K562 (cell line): ENCODE measurements at regions not wholly inside any gene's neighbourhood (a gene's known extent, or its start where the extent isn't known, plus 50 kb on each side); places are given as distances from the start of the nearest gene placed in this dataset.

Experiments used
- ATAC-seq: fragments of 200-7000 bp; cut with Tn5 transposase; 3 replicates; pipeline ENCODE4 v1.9.1; 2020; ENCODE audit warnings: moderate library complexity
- BruUV-seq: library from RNA; stranded (reverse); fragments of 400-500 nt; replicated peaks from 2 replicates; lab custom pipeline; 2021; lab: Mats Ljungman, UMichigan
- CTCF ChIA-PET: fragments of 300-600 bp; formaldehyde crosslinking; extraction: SDS; loops from one replicate; lab custom pipeline; 2021; ENCODE audit warnings: low intra/inter-chr PET ratio; lab: Yijun Ruan, JAX
- POLR2A ChIA-PET: fragments of 300-600, 350-650 bp; sonication (Branson Sonifier 250); formaldehyde crosslinking; extraction: SDS; loops from one replicate; lab custom pipeline; 2021; ENCODE audit warnings: antibody characterized with exemption, inconsistent platforms; lab: Yijun Ruan, JAX
- DNase-seq, 4 experiments: peaks; one replicate each; pipeline versions ENCODE4 v3.0.0 to v3.0.0-alpha.2; 2011 to 2018; ENCODE audit warnings: low spot score in 3 of 4, mixed read lengths in 3 of 4; ENCODE audit errors: extremely low read depth in 1 of 4
- FAIRE-seq: peaks from 2 replicates; lab custom pipeline; 2011; peaks lifted over from hg19 to GRCh38; lab: Jason Lieb, UNC
- H2AFZ ChIP-seq: 2 replicates; pipeline ENCODE4 v1.6.0; 2011; ENCODE audit warnings: low read depth, low read length, control low read depth, inconsistent platforms
- H3K27ac ChIP-seq: fragments of 200-600 bp; 3 replicates; pipeline ENCODE4 v1.8.0; 2011; ENCODE audit warnings: low read depth, mild to moderate bottlenecking, control low read depth, inconsistent platforms, low read length, moderate library complexity, mixed read lengths; ENCODE audit errors: extremely low read depth
- H3K27me3 ChIP-seq, 2 experiments: fragments of 300-600 bp in 1 of 2; 2 replicates in 1 of 2; 3 replicates in 1 of 2; pipeline versions ENCODE4 v1.6.0 to v1.8.0; 2011; ENCODE audit warnings: inconsistent platforms in 2 of 2, low read length in 2 of 2, mild to moderate bottlenecking in 1 of 2, mixed read lengths in 1 of 2, moderate library complexity in 1 of 2; ENCODE audit not compliant: control insufficient read depth in 2 of 2, insufficient read depth in 2 of 2
- H3K36me3 ChIP-seq: fragments of 300-600 bp; 3 replicates; pipeline ENCODE4 v1.8.0; 2011; ENCODE audit warnings: mild to moderate bottlenecking, low read length, inconsistent platforms; ENCODE audit not compliant: control insufficient read depth, insufficient read depth
- H3K4me1 ChIP-seq, 2 experiments: fragments of 200-600 bp in 1 of 2; replicated peaks in 1 of 2; 2 replicates in 1 of 2; 3 replicates in 1 of 2; pipeline versions ENCODE4 v1.5.1 to v1.8.0; 2011; ENCODE audit warnings: inconsistent platforms in 2 of 2, low read length in 2 of 2, mild to moderate bottlenecking in 1 of 2, mixed read lengths in 1 of 2, moderate library complexity in 1 of 2; ENCODE audit not compliant: control insufficient read depth in 2 of 2, insufficient read depth in 2 of 2
- H3K4me2 ChIP-seq: 2 replicates; pipeline ENCODE4 v1.6.1; 2011; ENCODE audit warnings: low read length, control low read depth, inconsistent platforms, mixed read lengths; ENCODE audit not compliant: insufficient read depth
- H3K4me3 ChIP-seq: fragments of 200-600 bp; sonication (generic), shearing (Covaris generic); 2 replicates; pipeline ENCODE4 v1.5.1; 2016; ENCODE audit warnings: control low read depth, inconsistent platforms
- H3K79me2 ChIP-seq: fragments of 200-600 bp; 3 replicates; pipeline ENCODE4 v1.8.0; 2011; ENCODE audit warnings: low read length, inconsistent platforms; ENCODE audit not compliant: control insufficient read depth, insufficient read depth
- H3K9ac ChIP-seq, 2 experiments: 2 replicates each; pipeline versions ENCODE4 v1.6.0 to v1.6.1; 2011; ENCODE audit warnings: low read depth in 2 of 2, low read length in 2 of 2, control low read depth in 1 of 2, inconsistent platforms in 1 of 2, mild to moderate bottlenecking in 1 of 2, mixed read lengths in 1 of 2; ENCODE audit not compliant: insufficient read depth in 1 of 2
- H3K9me1 ChIP-seq: one replicate; pipeline ENCODE4 v1.6.0; 2011; ENCODE audit warnings: inconsistent platforms, mild to moderate bottlenecking, low read length, moderate library complexity; ENCODE audit not compliant: control insufficient read depth, insufficient read depth
- H3K9me3 ChIP-seq: replicated peaks from 2 replicates; pipeline ENCODE4 v1.5.1; 2011; ENCODE audit warnings: low read depth, low read length, inconsistent platforms; ENCODE audit not compliant: control insufficient read depth, insufficient read depth
- H4K20me1 ChIP-seq: replicated peaks from 2 replicates; pipeline ENCODE4 v1.6.1; 2011; ENCODE audit warnings: low read length, inconsistent platforms, mixed read lengths; ENCODE audit not compliant: control insufficient read depth, insufficient read depth
- DLX4 ChIP-seq: fragments of 250-450 bp; sonication (Bioruptor Pico); IDR thresholded peaks from 2 replicates; pipeline ENCODE4 v1.6.1; 2021; ENCODE audit warnings: mild to moderate bottlenecking
- NFXL1 ChIP-seq: fragments of 450-650 bp; formaldehyde crosslinking; IDR thresholded peaks from 2 replicates; pipeline ENCODE4 v1.4.0; 2021; ENCODE audit warnings: mild to moderate bottlenecking
- OTX1 ChIP-seq: fragments of 450-650 bp; formaldehyde crosslinking; IDR thresholded peaks from 2 replicates; pipeline ENCODE4 v1.4.0; 2022; ENCODE audit warnings: mild to moderate bottlenecking
- PHTF2 ChIP-seq: fragments of 250-450 bp; sonication (Bioruptor Pico); IDR thresholded peaks from 2 replicates; pipeline ENCODE4 v1.5.0; 2021; ENCODE audit warnings: mild to moderate bottlenecking
- POU5F1 ChIP-seq: fragments of 150-350 bp; IDR thresholded peaks from 2 replicates; pipeline ENCODE4 v1.6.1; 2014; ENCODE audit warnings: borderline replicate concordance, low read length, low read depth, mild to moderate bottlenecking; ENCODE audit not compliant: partially characterized antibody
- PTBP1 ChIP-seq: fragments of 200-400 bp; formaldehyde crosslinking; IDR thresholded peaks from 2 replicates; pipeline ENCODE4 v1.6.1; 2017; ENCODE audit warnings: low read depth, low read length
- REST ChIP-seq, 2 experiments: fragments of 450-650 bp; formaldehyde crosslinking in 1 of 2; IDR thresholded peaks; 2 replicates each; pipeline versions ENCODE4 v1.4.0 to v1.6.1; 2014 to 2020; ENCODE audit warnings: mild to moderate bottlenecking in 2 of 2, borderline replicate concordance in 1 of 2, low read depth in 1 of 2
- TAL1 ChIP-seq: fragments of 450-650 bp; IDR thresholded peaks from 2 replicates; pipeline ENCODE4 v1.6.1; 2016; ENCODE audit warnings: mild to moderate bottlenecking
- TCFL5 ChIP-seq: fragments of 250-450 bp; sonication (Bioruptor Pico); conservative IDR thresholded peaks from 2 replicates; pipeline ENCODE4 v1.6.1; 2021; ENCODE audit warnings: mild to moderate bottlenecking, moderate library complexity, matching md5 sums
- ZNF3 ChIP-seq: fragments of 250-450 bp; sonication (Bioruptor Pico); IDR thresholded peaks from 2 replicates; pipeline ENCODE4 v1.5.0; 2021; ENCODE audit warnings: mild to moderate bottlenecking, moderate library complexity
- WGBS: fragments of 100-300 bp; shearing (Covaris generic); methylation state at CpG from one replicate; pipeline ENCODE4 v1.1.6; 2016; ENCODE audit warnings: low coverage, mixed read lengths; ENCODE audit not compliant: insufficient coverage; ENCODE audit errors: missing lambda C conversion rate; 5-methylcytosine and 5-hydroxymethylcytosine counted together
- in situ Hi-C: fragments of 300-500 bp; cut with MboI; formaldehyde crosslinking; loops from 4 replicates; pipeline ENCODE4 v1.15.0; 2018; ENCODE audit warnings: inconsistent platforms, mixed read lengths
- intact Hi-C: fragments of 100-400 bp; cut with micrococcal nuclease; formaldehyde crosslinking; loops from 2 replicates; pipeline ENCODE4 v1.14.2; 2022
- TF ChIP-seq, protein P1 (sequence below): sonication (generic); formaldehyde crosslinking; IDR thresholded peaks from 2 replicates; pipeline ENCODE4 v1.8.0; 2022; ENCODE audit warnings: missing genetic modification reagents, mild to moderate bottlenecking, moderate library complexity, borderline replicate concordance
- TF ChIP-seq, protein P2 (sequence below): IDR thresholded peaks from 2 replicates; pipeline ENCODE4 v1.6.1; 2016; ENCODE audit warnings: missing genetic modification characterization, missing compliant biosample characterization

DNA sequence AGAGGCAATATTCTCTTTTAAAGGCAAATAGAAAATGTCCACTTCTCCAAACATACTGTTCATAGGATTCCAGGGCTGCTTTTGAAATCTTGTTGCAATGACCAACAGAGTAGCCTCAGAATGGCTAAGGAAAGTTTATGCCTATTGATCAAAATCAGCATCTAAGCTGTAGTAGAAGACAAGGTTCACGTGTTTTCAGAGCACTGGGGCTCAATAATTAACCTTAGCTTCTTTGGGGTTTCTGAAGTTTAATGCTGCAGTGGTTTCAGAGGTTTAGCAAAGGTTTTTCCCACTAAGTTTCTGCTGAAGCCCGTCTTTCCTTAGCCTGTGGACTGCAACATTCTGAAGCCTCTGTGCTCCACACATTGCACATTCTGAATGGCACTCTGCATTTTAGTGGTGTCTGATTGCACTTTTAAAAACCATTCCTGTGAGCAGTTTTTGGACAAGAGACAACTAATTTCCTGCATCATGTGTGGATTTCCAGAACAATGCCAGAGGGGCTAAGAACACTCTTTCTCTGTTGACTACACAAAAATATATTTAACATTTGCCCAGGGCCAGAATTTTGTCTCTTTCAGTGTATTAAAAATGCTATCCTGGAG, 342.5 kb downstream of the PTEN start:
- Histone ChIP-seq H3K4me3 (no peak overlapping the region), H3K9ac (no peak overlapping the region), H3K4me2 (no peak overlapping the region), H4K20me1 (no peaks in the 10 kb centered on the region), H3K27ac (no peak overlapping the region), H3K79me2 (no peaks in the 10 kb centered on the region), H3K4me1 (no peaks in the 10 kb centered on the region), H2AFZ (no peak overlapping the region), H3K27me3 (no peaks in the 10 kb centered on the region; a peak in 1 of 5 replicates), H3K36me3 (no peaks in the 10 kb centered on the region), H3K9me1 (no peaks in the 10 kb centered on the region), H3K9me3 (no peaks in the 10 kb centered on the region)
- BruUV-seq = no TSS peak
- no peak for FAIRE-seq
- ChIA-PET CTCF (no interaction called here), POLR2A (no interaction called here)
- in situ Hi-C loops = no loop called here
- 6% methylated on average over 2 of the region's 2 CpGs for WGBS
- no peak for DNase-seq
- no peak for ATAC-seq
- intact Hi-C loops = no loop called here
- TF ChIP-seq POU5F1 = no peak
- no peak for TF ChIP-seq OTX1 (CRISPR knock-in tag)
- TF ChIP-seq ZNF3 = no peak
- no peak for TF ChIP-seq PTBP1
- no peak for TF ChIP-seq TCFL5 (CRISPR knock-in tag)
- no peak for TF ChIP-seq TAL1
- TF ChIP-seq PHTF2 (CRISPR knock-in tag) = no peak
- TF ChIP-seq, protein P1, sequence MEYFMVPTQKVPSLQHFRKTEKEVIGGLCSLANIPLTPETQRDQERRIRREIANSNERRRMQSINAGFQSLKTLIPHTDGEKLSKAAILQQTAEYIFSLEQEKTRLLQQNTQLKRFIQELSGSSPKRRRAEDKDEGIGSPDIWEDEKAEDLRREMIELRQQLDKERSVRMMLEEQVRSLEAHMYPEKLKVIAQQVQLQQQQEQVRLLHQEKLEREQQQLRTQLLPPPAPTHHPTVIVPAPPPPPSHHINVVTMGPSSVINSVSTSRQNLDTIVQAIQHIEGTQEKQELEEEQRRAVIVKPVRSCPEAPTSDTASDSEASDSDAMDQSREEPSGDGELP = no peak
- TF ChIP-seq, protein P2, sequence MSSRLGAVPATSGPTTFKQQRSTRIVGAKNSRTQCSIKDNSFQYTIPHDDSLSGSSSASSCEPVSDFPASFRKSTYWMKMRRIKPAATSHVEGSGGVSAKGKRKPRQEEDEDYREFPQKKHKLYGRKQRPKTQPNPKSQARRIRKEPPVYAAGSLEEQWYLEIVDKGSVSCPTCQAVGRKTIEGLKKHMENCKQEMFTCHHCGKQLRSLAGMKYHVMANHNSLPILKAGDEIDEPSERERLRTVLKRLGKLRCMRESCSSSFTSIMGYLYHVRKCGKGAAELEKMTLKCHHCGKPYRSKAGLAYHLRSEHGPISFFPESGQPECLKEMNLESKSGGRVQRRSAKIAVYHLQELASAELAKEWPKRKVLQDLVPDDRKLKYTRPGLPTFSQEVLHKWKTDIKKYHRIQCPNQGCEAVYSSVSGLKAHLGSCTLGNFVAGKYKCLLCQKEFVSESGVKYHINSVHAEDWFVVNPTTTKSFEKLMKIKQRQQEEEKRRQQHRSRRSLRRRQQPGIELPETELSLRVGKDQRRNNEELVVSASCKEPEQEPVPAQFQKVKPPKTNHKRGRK = no peak
- no peak for TF ChIP-seq DLX4 (CRISPR knock-in tag)
- TF ChIP-seq NFXL1 = no peak
- TF ChIP-seq REST (IDR thresholded peaks at IDR 0.05; ENCODE audit: borderline replicate concordance) = no peak
- no peak for TF ChIP-seq REST (CRISPR knock-in tag; IDR thresholded peaks at IDR 0.05; ENCODE audit: low read depth)
